WTC11 (cell line): ENCODE measurements at regions not wholly inside any gene's neighbourhood (a gene's known extent, or its start where the extent isn't known, plus 50 kb on each side); places are given as distances from the start of the nearest gene placed in this dataset.

Experiments used
- ATAC-seq: fragments of 200-7000 bp; cut with Tn5 transposase; 2 replicates; pipeline ENCODE4 v1.10.0; 2021; ENCODE audit warnings: mild to moderate bottlenecking, moderate library complexity
- CTCF ChIA-PET: fragments of 300-600 bp; sonication (Branson Sonifier 250); formaldehyde crosslinking; loops from one replicate; lab custom pipeline; 2021; ENCODE audit warnings: antibody characterized with exemption; lab: Charles Lee
- POLR2A ChIA-PET: fragments of 350-600 bp; sonication (Branson Sonifier 250); formaldehyde crosslinking; loops from one replicate; lab custom pipeline; 2021; ENCODE audit warnings: antibody characterized with exemption; lab: Charles Lee
- DNase-seq: peaks from one replicate; pipeline ENCODE4 v3.0.0; 2021; ENCODE audit warnings: low spot score
- H3K27ac Mint-ChIP-seq: 2 replicates; pipeline ENCODE4 v1.8.0; 2021; ENCODE audit warnings: mixed read lengths
- H3K27me3 Mint-ChIP-seq: 2 replicates; pipeline ENCODE4 v1.8.0; 2021; ENCODE audit warnings: low read depth, mild to moderate bottlenecking, moderate library complexity, mixed read lengths
- H3K36me3 Mint-ChIP-seq: 2 replicates; pipeline ENCODE4 v1.8.0; 2021; ENCODE audit warnings: mixed read lengths
- H3K4me1 Mint-ChIP-seq: 2 replicates; pipeline ENCODE4 v1.8.0; 2022; ENCODE audit warnings: mixed read lengths
- H3K4me3 Mint-ChIP-seq: 2 replicates; pipeline ENCODE4 v1.8.0; 2021; ENCODE audit warnings: mild to moderate bottlenecking, moderate library complexity, mixed read lengths
- H3K9me3 Mint-ChIP-seq: 2 replicates; pipeline ENCODE4 v1.8.0; 2021; ENCODE audit warnings: mixed read lengths
- ESRRA ChIP-seq: sonication (generic); formaldehyde crosslinking; IDR thresholded peaks from 2 replicates; pipeline ENCODE4 v1.8.1; 2022; ENCODE audit warnings: mild to moderate bottlenecking, missing genetic modification reagents, borderline replicate concordance
- FOXJ3 ChIP-seq: sonication (generic); formaldehyde crosslinking; IDR thresholded peaks from 2 replicates; pipeline ENCODE4 v1.9.0; 2021; ENCODE audit warnings: missing genetic modification reagents, mild to moderate bottlenecking, borderline replicate concordance
- GABPB1 ChIP-seq: sonication (generic); formaldehyde crosslinking; IDR thresholded peaks from 2 replicates; pipeline ENCODE4 v1.8.1; 2023; ENCODE audit warnings: mild to moderate bottlenecking, missing genetic modification reagents
- NFE2L1 ChIP-seq: sonication (generic); formaldehyde crosslinking; IDR thresholded peaks from 2 replicates; pipeline ENCODE4 v1.8.1; 2023; ENCODE audit warnings: missing genetic modification reagents
- NFYB ChIP-seq: sonication (generic); formaldehyde crosslinking; conservative IDR thresholded peaks from 2 replicates; pipeline ENCODE4 v1.8.0; 2022; ENCODE audit warnings: low read depth, missing genetic modification reagents
- RELA ChIP-seq: sonication (generic); formaldehyde crosslinking; IDR thresholded peaks from 2 replicates; pipeline ENCODE4 v1.8.1; 2022; ENCODE audit warnings: missing genetic modification reagents, mild to moderate bottlenecking, borderline replicate concordance
- RORB ChIP-seq: fragments of 250-450 bp; sonication (Bioruptor Pico); IDR thresholded peaks from 2 replicates; pipeline ENCODE4 v1.9.0; 2021; ENCODE audit warnings: mild to moderate bottlenecking
- SP1 ChIP-seq: sonication (generic); formaldehyde crosslinking; conservative IDR thresholded peaks from 2 replicates; pipeline ENCODE4 v1.8.1; 2022; ENCODE audit warnings: missing genetic modification reagents
- TCF7 ChIP-seq: sonication (generic); formaldehyde crosslinking; IDR thresholded peaks from 2 replicates; pipeline ENCODE4 v1.8.0; 2022; ENCODE audit warnings: mild to moderate bottlenecking, low read depth, missing genetic modification reagents, moderate library complexity
- ZBTB21 ChIP-seq: sonication (generic); formaldehyde crosslinking; IDR thresholded peaks from 2 replicates; pipeline ENCODE4 v1.8.1; 2023; ENCODE audit warnings: mild to moderate bottlenecking, missing genetic modification reagents, borderline replicate concordance
- ZNF121 ChIP-seq: sonication (generic); formaldehyde crosslinking; IDR thresholded peaks from 2 replicates; pipeline ENCODE4 v1.8.0; 2023; ENCODE audit warnings: missing genetic modification reagents
- ZNF396 ChIP-seq: fragments of 250-450 bp; sonication (Bioruptor Pico); IDR thresholded peaks from 2 replicates; pipeline ENCODE4 v1.8.0; 2021; ENCODE audit warnings: mild to moderate bottlenecking, moderate library complexity, borderline replicate concordance
- ZNF416 ChIP-seq: fragments of 250-450 bp; sonication (Bioruptor Pico); IDR thresholded peaks from 2 replicates; pipeline ENCODE4 v1.9.0; 2021; ENCODE audit warnings: mild to moderate bottlenecking, inconsistent platforms
- TF ChIP-seq, protein P1 (sequence below): sonication (generic); formaldehyde crosslinking; IDR thresholded peaks from 2 replicates; pipeline ENCODE4 v1.8.0; 2023; ENCODE audit warnings: missing genetic modification reagents
- TF ChIP-seq, protein P2 (sequence below): fragments of 250-450 bp; sonication (Bioruptor Pico); IDR thresholded peaks from 2 replicates; pipeline ENCODE4 v2.1.2; 2022; ENCODE audit warnings: mild to moderate bottlenecking, moderate library complexity
- TF ChIP-seq, protein P3 (sequence below): sonication (generic); formaldehyde crosslinking; IDR thresholded peaks from 2 replicates; pipeline ENCODE4 v1.8.0; 2023; ENCODE audit warnings: missing genetic modification reagents, mild to moderate bottlenecking, borderline replicate concordance
- TF ChIP-seq, protein P4 (sequence below): sonication (generic); formaldehyde crosslinking; IDR thresholded peaks from 2 replicates; pipeline ENCODE4 v1.8.1; 2023; ENCODE audit warnings: mild to moderate bottlenecking, missing genetic modification reagents
- TF ChIP-seq, protein P5 (sequence below): fragments of 250-450 bp; sonication (Bioruptor Pico); IDR thresholded peaks from 2 replicates; pipeline ENCODE4 v1.9.0; 2021; ENCODE audit warnings: mild to moderate bottlenecking
- TF ChIP-seq, protein P6 (sequence below): sonication (generic); formaldehyde crosslinking; IDR thresholded peaks from 2 replicates; pipeline ENCODE4 v1.8.1; 2022; ENCODE audit warnings: low read depth, mild to moderate bottlenecking, moderate library complexity, missing genetic modification reagents, borderline replicate concordance
- TF ChIP-seq, protein P7 (sequence below): sonication (generic); formaldehyde crosslinking; IDR thresholded peaks from 2 replicates; pipeline ENCODE4 v1.8.0; 2022; ENCODE audit warnings: mild to moderate bottlenecking, missing genetic modification reagents

DNA sequence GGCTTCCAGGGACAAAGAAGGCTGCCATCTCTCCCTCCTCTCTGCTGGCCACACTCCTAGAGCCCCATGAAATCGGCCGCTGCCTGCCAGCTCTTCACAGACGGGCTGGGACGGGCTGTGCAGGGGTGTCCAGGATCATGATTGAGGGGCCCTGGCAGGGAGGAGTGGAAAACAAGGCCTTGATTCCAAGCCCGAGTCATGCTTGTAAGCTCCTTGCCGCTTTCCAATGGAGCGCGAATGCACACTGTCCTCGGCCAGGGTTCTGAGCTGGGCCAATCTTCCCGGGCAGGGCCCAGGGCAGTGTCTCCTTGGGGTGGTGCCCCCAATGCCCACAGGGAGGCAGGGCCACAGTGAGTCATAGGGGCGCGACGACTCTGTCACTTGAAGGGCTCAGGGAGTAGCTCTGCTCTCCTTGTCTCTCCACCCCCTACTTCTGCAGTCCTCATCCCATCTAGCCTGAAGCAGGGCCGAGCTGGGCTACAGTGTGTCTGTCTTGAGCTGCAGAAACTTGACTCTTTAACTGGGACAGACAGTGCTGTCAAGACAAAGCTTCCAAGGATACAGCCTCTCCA is 186.2 kb upstream of the SVIL start:
- Mint-ChIP-seq H3K36me3 (no peaks in the 10 kb centered on the region), H3K9me3 (peaks cover 5% of the 10 kb centered on the region; the same call in 1 of the 2 replicates), H3K27ac (no peak overlapping the region), H3K4me1 (peaks cover 5% of the 10 kb centered on the region; the same call in 1 of the 2 replicates), H3K27me3 (no peaks in the 10 kb centered on the region; the same call in 1 of the 2 replicates), H3K4me3 (no peak overlapping the region)
- ChIA-PET CTCF (interaction anchor here (1.1 to 1.4 kb wide), 3 partner anchors 18 to 286 kb away, joined by 3 to 4 read pairs (median 3); no protein-coding TSS in a partner anchor), POLR2A (no interaction called here)
- DNase-seq (no peak), ATAC-seq (no peak)
- TF ChIP-seq RELA (no peak), RORB (no peak), TCF7 (CRISPR knock-in tag) (no peak), ESRRA (no peak), FOXJ3 (CRISPR knock-in tag) (no peak)

DNA sequence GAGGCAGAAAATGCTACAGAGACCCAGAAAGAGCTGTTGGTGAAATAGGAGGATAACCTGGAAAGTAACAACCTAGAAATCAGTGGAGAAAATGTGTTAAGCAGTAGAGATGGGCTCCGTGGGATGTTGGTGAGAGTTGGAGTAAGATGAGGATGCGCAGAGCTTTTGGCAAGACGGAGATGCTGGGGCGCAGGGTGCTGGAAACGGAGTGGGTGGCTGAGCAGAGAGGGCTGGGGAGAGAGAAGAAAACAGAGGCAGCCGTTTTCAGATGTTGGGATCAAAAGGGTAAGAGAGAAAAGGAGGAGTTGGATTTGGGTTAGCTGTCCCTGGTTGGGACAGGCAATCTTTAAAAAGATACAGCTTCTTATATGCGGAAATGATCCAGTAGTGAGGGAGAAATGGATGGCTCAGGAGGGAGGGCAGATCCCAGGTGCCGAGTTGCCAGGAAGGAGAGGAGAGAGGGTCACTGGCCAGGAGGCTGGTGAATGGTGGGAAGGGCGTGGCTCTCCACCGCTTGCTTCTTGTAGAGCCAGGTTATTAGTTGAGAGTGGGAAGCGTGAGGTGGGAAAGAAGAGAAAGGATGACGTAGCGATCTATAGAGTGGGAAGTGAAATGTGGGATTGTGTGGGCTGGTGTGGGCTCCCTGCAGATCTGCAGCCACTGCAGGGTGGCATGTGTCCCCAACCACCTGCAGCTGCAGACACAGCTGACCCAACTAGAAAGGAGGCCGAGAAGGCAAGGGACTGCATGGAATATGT is 182.2 kb upstream of the SVIL start:
- ChIA-PET CTCF (interaction anchor here (1.3 kb wide), 1 partner anchor 182 kb away, joined by 3 read pairs; no protein-coding TSS in a partner anchor), POLR2A (no interaction called here)
- no peaks in the 10 kb centered on the region for H3K36me3 Mint-ChIP-seq
- H3K27me3 Mint-ChIP-seq: no peaks in the 10 kb centered on the region
- H3K4me1 Mint-ChIP-seq: no peaks in the 10 kb centered on the region
- H3K27ac Mint-ChIP-seq: no peak overlapping the region
- H3K9me3 Mint-ChIP-seq: peaks cover 5% of the 10 kb centered on the region; the same call in 1 of the 2 replicates
- DNase-seq: no peak
- ATAC-seq: no peak
- TF ChIP-seq NFE2L1 (CRISPR knock-in tag) (no peak), ZBTB21 (CRISPR knock-in tag) (no peak), ZNF121 (CRISPR knock-in tag) (no peak), NFYB (CRISPR knock-in tag) (no peak)
- TF ChIP-seq, protein P1, sequence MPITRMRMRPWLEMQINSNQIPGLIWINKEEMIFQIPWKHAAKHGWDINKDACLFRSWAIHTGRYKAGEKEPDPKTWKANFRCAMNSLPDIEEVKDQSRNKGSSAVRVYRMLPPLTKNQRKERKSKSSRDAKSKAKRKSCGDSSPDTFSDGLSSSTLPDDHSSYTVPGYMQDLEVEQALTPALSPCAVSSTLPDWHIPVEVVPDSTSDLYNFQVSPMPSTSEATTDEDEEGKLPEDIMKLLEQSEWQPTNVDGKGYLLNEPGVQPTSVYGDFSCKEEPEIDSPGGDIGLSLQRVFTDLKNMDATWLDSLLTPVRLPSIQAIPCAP (CRISPR knock-in tag): no peak
- TF ChIP-seq, all 79 proteins: peak for 0
- no peak overlapping the region for H3K4me3 Mint-ChIP-seq

DNA sequence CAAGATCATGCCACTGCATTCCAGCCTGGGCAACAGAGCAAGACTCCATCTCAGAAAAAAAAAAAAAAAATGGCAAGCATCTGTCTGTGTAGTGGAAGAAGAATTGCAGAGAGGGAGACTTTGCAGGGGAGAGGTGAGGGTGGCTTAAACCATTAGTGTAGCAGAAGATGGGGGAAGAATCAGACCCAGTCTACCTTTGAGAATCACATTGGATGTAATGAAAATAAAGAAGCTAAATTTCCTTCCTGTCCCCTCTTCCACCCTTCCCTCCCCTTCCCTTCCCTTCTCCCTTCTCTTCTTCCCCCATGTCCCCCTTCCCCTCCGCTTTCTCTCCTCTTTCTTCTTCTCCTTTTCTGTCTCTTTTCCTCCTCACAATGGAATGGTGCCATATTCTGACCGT is 180.8 kb upstream of the SVIL start:
- ATAC-seq (no peak), DNase-seq (no peak)
- no peak overlapping the region for H3K4me3 Mint-ChIP-seq
- no peak overlapping the region for H3K27ac Mint-ChIP-seq
- no peaks in the 10 kb centered on the region for H3K36me3 Mint-ChIP-seq
- no peaks in the 10 kb centered on the region for H3K27me3 Mint-ChIP-seq
- ChIA-PET POLR2A (interaction anchor here (0.6 kb wide), 1 partner anchor 69 kb away, joined by 3 read pairs; no protein-coding TSS in a partner anchor), CTCF (no interaction called here)
- H3K4me1 Mint-ChIP-seq: no peaks in the 10 kb centered on the region
- H3K9me3 Mint-ChIP-seq: peaks cover 5% of the 10 kb centered on the region; the same call in 1 of the 2 replicates
- TF ChIP-seq, protein P2, sequence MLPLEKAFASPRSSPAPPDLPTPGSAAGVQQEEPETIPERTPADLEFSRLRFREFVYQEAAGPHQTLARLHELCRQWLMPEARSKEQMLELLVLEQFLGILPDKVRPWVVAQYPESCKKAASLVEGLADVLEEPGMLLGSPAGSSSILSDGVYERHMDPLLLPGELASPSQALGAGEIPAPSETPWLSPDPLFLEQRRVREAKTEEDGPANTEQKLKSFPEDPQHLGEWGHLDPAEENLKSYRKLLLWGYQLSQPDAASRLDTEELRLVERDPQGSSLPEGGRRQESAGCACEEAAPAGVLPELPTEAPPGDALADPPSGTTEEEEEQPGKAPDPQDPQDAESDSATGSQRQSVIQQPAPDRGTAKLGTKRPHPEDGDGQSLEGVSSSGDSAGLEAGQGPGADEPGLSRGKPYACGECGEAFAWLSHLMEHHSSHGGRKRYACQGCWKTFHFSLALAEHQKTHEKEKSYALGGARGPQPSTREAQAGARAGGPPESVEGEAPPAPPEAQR: no peak
- TF ChIP-seq, protein P3, sequence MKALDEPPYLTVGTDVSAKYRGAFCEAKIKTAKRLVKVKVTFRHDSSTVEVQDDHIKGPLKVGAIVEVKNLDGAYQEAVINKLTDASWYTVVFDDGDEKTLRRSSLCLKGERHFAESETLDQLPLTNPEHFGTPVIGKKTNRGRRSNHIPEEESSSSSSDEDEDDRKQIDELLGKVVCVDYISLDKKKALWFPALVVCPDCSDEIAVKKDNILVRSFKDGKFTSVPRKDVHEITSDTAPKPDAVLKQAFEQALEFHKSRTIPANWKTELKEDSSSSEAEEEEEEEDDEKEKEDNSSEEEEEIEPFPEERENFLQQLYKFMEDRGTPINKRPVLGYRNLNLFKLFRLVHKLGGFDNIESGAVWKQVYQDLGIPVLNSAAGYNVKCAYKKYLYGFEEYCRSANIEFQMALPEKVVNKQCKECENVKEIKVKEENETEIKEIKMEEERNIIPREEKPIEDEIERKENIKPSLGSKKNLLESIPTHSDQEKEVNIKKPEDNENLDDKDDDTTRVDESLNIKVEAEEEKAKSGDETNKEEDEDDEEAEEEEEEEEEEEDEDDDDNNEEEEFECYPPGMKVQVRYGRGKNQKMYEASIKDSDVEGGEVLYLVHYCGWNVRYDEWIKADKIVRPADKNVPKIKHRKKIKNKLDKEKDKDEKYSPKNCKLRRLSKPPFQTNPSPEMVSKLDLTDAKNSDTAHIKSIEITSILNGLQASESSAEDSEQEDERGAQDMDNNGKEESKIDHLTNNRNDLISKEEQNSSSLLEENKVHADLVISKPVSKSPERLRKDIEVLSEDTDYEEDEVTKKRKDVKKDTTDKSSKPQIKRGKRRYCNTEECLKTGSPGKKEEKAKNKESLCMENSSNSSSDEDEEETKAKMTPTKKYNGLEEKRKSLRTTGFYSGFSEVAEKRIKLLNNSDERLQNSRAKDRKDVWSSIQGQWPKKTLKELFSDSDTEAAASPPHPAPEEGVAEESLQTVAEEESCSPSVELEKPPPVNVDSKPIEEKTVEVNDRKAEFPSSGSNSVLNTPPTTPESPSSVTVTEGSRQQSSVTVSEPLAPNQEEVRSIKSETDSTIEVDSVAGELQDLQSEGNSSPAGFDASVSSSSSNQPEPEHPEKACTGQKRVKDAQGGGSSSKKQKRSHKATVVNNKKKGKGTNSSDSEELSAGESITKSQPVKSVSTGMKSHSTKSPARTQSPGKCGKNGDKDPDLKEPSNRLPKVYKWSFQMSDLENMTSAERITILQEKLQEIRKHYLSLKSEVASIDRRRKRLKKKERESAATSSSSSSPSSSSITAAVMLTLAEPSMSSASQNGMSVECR (CRISPR knock-in tag): no peak
- TF ChIP-seq GABPB1 (CRISPR knock-in tag) (no peak), ZNF416 (CRISPR knock-in tag) (no peak), SP1 (no peak), ZNF396 (CRISPR knock-in tag) (no peak)
- TF ChIP-seq, protein P4, sequence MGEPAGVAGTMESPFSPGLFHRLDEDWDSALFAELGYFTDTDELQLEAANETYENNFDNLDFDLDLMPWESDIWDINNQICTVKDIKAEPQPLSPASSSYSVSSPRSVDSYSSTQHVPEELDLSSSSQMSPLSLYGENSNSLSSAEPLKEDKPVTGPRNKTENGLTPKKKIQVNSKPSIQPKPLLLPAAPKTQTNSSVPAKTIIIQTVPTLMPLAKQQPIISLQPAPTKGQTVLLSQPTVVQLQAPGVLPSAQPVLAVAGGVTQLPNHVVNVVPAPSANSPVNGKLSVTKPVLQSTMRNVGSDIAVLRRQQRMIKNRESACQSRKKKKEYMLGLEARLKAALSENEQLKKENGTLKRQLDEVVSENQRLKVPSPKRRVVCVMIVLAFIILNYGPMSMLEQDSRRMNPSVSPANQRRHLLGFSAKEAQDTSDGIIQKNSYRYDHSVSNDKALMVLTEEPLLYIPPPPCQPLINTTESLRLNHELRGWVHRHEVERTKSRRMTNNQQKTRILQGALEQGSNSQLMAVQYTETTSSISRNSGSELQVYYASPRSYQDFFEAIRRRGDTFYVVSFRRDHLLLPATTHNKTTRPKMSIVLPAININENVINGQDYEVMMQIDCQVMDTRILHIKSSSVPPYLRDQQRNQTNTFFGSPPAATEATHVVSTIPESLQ (CRISPR knock-in tag): no peak
- TF ChIP-seq, protein P5, sequence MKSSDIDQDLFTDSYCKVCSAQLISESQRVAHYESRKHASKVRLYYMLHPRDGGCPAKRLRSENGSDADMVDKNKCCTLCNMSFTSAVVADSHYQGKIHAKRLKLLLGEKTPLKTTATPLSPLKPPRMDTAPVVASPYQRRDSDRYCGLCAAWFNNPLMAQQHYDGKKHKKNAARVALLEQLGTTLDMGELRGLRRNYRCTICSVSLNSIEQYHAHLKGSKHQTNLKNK (CRISPR knock-in tag): no peak
- TF ChIP-seq, protein P6, sequence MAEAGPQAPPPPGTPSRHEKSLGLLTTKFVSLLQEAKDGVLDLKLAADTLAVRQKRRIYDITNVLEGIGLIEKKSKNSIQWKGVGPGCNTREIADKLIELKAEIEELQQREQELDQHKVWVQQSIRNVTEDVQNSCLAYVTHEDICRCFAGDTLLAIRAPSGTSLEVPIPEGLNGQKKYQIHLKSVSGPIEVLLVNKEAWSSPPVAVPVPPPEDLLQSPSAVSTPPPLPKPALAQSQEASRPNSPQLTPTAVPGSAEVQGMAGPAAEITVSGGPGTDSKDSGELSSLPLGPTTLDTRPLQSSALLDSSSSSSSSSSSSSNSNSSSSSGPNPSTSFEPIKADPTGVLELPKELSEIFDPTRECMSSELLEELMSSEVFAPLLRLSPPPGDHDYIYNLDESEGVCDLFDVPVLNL: no peak
- TF ChIP-seq, protein P7, sequence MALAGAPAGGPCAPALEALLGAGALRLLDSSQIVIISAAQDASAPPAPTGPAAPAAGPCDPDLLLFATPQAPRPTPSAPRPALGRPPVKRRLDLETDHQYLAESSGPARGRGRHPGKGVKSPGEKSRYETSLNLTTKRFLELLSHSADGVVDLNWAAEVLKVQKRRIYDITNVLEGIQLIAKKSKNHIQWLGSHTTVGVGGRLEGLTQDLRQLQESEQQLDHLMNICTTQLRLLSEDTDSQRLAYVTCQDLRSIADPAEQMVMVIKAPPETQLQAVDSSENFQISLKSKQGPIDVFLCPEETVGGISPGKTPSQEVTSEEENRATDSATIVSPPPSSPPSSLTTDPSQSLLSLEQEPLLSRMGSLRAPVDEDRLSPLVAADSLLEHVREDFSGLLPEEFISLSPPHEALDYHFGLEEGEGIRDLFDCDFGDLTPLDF (CRISPR knock-in tag): no peak
